Liver (tissue), 7 donors: ENCODE measurements at regions not wholly inside any gene's neighbourhood (a gene's known extent, or its start where the extent isn't known, plus 50 kb on each side); places are given as distances from the start of the nearest gene placed in this dataset.

ENCODE experiments used
- DNase-seq: peaks from one replicate; pipeline ENCODE4 v3.0.0-alpha.2; 2017; ENCODE audit warnings: low spot score
- H3K27ac ChIP-seq, 2 donors: one replicate each; pipeline ENCODE4 v1.7.0; 2013; ENCODE audit warnings: inconsistent platforms in 2 of 2, low read length in 2 of 2, control low read depth in 1 of 2, low read depth in 1 of 2, mild to moderate bottlenecking in 1 of 2
- H3K27me3 ChIP-seq, 4 donors: one replicate each; pipeline versions ENCODE4 v1.6.1 to v1.7.0; 2013; ENCODE audit warnings: low read length in 3 of 4, inconsistent platforms in 1 of 4, mild to moderate bottlenecking in 1 of 4, moderate library complexity in 1 of 4; ENCODE audit not compliant: control insufficient read depth in 4 of 4, insufficient read depth in 4 of 4
- H3K36me3 ChIP-seq, 4 donors: one replicate each; pipeline versions ENCODE4 v1.6.1 to v1.7.0; 2013; ENCODE audit warnings: low read length in 3 of 4, mild to moderate bottlenecking in 3 of 4, low read depth in 1 of 4, moderate library complexity in 1 of 4; ENCODE audit not compliant: control insufficient read depth in 4 of 4, insufficient read depth in 3 of 4
- H3K4me1 ChIP-seq, 4 donors: one replicate each; pipeline versions ENCODE4 v1.6.1 to v1.7.0; 2013; ENCODE audit warnings: low read length in 3 of 4, mild to moderate bottlenecking in 3 of 4, moderate library complexity in 1 of 4; ENCODE audit not compliant: control insufficient read depth in 4 of 4, insufficient read depth in 4 of 4
- H3K4me3 ChIP-seq, 3 donors: one replicate each; pipeline versions ENCODE4 v1.6.1 to v1.7.0; 2013; ENCODE audit warnings: low read length in 3 of 3, control low read depth in 1 of 3, low read depth in 1 of 3, mild to moderate bottlenecking in 1 of 3
- H3K9ac ChIP-seq, 2 donors: one replicate each; pipeline ENCODE4 v1.7.0; 2013; ENCODE audit warnings: low read length in 2 of 2, mild to moderate bottlenecking in 2 of 2, moderate library complexity in 2 of 2, control low read depth in 1 of 2, low read depth in 1 of 2
- H3K9me3 ChIP-seq, 4 donors: one replicate each; pipeline versions ENCODE4 v1.6.1 to v1.7.0; 2013; ENCODE audit warnings: low read length in 3 of 4; ENCODE audit not compliant: control insufficient read depth in 4 of 4
- ATF3 ChIP-seq: IDR thresholded peaks from 2 replicates; pipeline ENCODE4 v1.6.1; 2016; ENCODE audit warnings: antibody characterized with exemption
- EGR1 ChIP-seq, 2 donors: IDR thresholded peaks; 2 replicates each; pipeline ENCODE4 v1.6.1; 2016 to 2018; ENCODE audit warnings: antibody characterized with exemption in 2 of 2, low read depth in 2 of 2
- FOXA1 ChIP-seq: IDR thresholded peaks from 2 replicates; pipeline ENCODE4 v1.6.1; 2016; ENCODE audit warnings: antibody characterized with exemption
- FOXA2 ChIP-seq: IDR thresholded peaks from 2 replicates; pipeline ENCODE4 v1.6.1; 2016; ENCODE audit warnings: antibody characterized with exemption
- GABPA ChIP-seq, 2 donors: IDR thresholded peaks in 1 of 2; conservative IDR thresholded peaks in 1 of 2; 2 replicates each; pipeline ENCODE4 v1.6.1; 2016; ENCODE audit warnings: antibody characterized with exemption in 2 of 2, mild to moderate bottlenecking in 1 of 2, moderate library complexity in 1 of 2
- HNF4A ChIP-seq, 2 donors: conservative IDR thresholded peaks; 2 replicates each; pipeline ENCODE4 v1.6.1; 2016; ENCODE audit warnings: antibody characterized with exemption in 2 of 2, mild to moderate bottlenecking in 2 of 2
- HNF4G ChIP-seq: IDR thresholded peaks from 2 replicates; pipeline ENCODE4 v1.6.1; 2016; ENCODE audit warnings: antibody characterized with exemption
- JUND ChIP-seq, 2 donors: IDR thresholded peaks; 2 replicates each; pipeline ENCODE4 v1.6.1; 2016; ENCODE audit warnings: antibody characterized with exemption in 2 of 2
- MAX ChIP-seq: IDR thresholded peaks from 2 replicates; pipeline ENCODE4 v1.6.1; 2016; ENCODE audit warnings: antibody characterized with exemption
- NR2F2 ChIP-seq: IDR thresholded peaks from 2 replicates; pipeline ENCODE4 v1.6.1; 2016; ENCODE audit warnings: antibody characterized with exemption
- RAD21 ChIP-seq, 2 donors: IDR thresholded peaks; 2 replicates each; pipeline ENCODE4 v1.6.1; 2016; ENCODE audit warnings: antibody characterized with exemption in 2 of 2, mild to moderate bottlenecking in 2 of 2
- REST ChIP-seq: IDR thresholded peaks from 2 replicates; pipeline ENCODE4 v1.6.1; 2016; ENCODE audit warnings: antibody characterized with exemption, mild to moderate bottlenecking
- RXRA ChIP-seq, 2 donors: IDR thresholded peaks; 2 replicates each; pipeline ENCODE4 v1.6.1; 2017 to 2018; ENCODE audit warnings: antibody characterized with exemption in 2 of 2, mild to moderate bottlenecking in 1 of 2
- SP1 ChIP-seq: IDR thresholded peaks from 2 replicates; pipeline ENCODE4 v1.6.1; 2018; ENCODE audit warnings: antibody characterized with exemption, mild to moderate bottlenecking
- TAF1 ChIP-seq: conservative IDR thresholded peaks from 2 replicates; pipeline ENCODE4 v1.6.1; 2016; ENCODE audit warnings: antibody characterized with exemption, mild to moderate bottlenecking
- YY1 ChIP-seq: IDR thresholded peaks from 2 replicates; pipeline ENCODE4 v1.6.1; 2016; ENCODE audit warnings: antibody characterized with exemption, mild to moderate bottlenecking
- ZBTB33 ChIP-seq: IDR thresholded peaks from 2 replicates; pipeline ENCODE4 v1.6.1; 2016; ENCODE audit warnings: antibody characterized with exemption
- WGBS: extraction: QIAGEN DNeasy Blood & Tissue Kit; methylation state at CpG from one replicate; pipeline ENCODE4 v1.1.7; 2013; 5-methylcytosine and 5-hydroxymethylcytosine counted together
- donor health status: healthy.
- donor health status: healthy.
- donor health status: healthy.
- donor health status: healthy.

GRCh38 chr4:106507440-106507839 is 138.9 kb upstream of the GIMD1 start:
- no peak for TF ChIP-seq RXRA (IDR thresholded peaks at IDR 0.05)
- TF ChIP-seq FOXA2 = no peak
- TF ChIP-seq ATF3 = no peak
- TF ChIP-seq REST = no peak
- TF ChIP-seq ZBTB33 = no peak
- TF ChIP-seq GABPA (IDR thresholded peaks at IDR 0.05 in 1 of 2, conservative IDR thresholded peaks at IDR 0.05 in 1 of 2) = no peak
- no peak for TF ChIP-seq JUND (IDR thresholded peaks at IDR 0.05)
- WGBS = 92% methylated on average over 3 of the region's 3 CpGs
- no peak overlapping the region for H3K4me3 ChIP-seq

GRCh38 chr4:106503116-106504050 is 134.8 kb upstream of the GIMD1 start:
- no peak overlapping the region for H3K4me3 ChIP-seq
- no peaks in the 10 kb centered on the region for H3K36me3 ChIP-seq
- no peaks in the 10 kb centered on the region for H3K27me3 ChIP-seq
- H3K4me1 ChIP-seq = peaks cover 0 to 2% (median 0%) of the 10 kb centered on the region in 4 donors
- DNase-seq = no peak
- 73% methylated on average over 3 of the region's 3 CpGs for whole genome bisulfite sequencing
- H3K9ac ChIP-seq = no peak overlapping the region
- H3K9me3 ChIP-seq = no peaks in the 10 kb centered on the region
- no peak overlapping the region for H3K27ac ChIP-seq
- TF ChIP-seq JUND (IDR thresholded peaks at IDR 0.05) (no peak), ZBTB33 (no peak), HNF4G (no peak), MAX (no peak), RAD21 (IDR thresholded peaks at IDR 0.05) (no peak), NR2F2 (no peak), YY1 (no peak), GABPA (IDR thresholded peaks at IDR 0.05 in 1 of 2, conservative IDR thresholded peaks at IDR 0.05 in 1 of 2) (no peak), SP1 (no peak), FOXA1 (no peak), ATF3 (no peak), EGR1 (IDR thresholded peaks at IDR 0.05; ENCODE audit: low read depth in 2 of 2) (no peak), FOXA2 (no peak), HNF4A (conservative IDR thresholded peaks at IDR 0.05) (no peak), RXRA (IDR thresholded peaks at IDR 0.05) (no peak), TAF1 (no peak), REST (no peak)

More at GRCh38 chr4:106507440-106507839, 138.9 kb upstream of the GIMD1 start:
- DNase-seq = no peak
- Histone ChIP-seq H3K9ac (no peak overlapping the region), H3K36me3 (no peaks in the 10 kb centered on the region), H3K27ac (no peak overlapping the region), H3K27me3 (no peaks in the 10 kb centered on the region), H3K9me3 (no peaks in the 10 kb centered on the region), H3K4me1 (no peaks in the 10 kb centered on the region)
